Neuronal stem cell (in vitro differentiated cells): ENCODE measurements at regions not wholly inside any gene's neighbourhood (a gene's known extent, or its start where the extent isn't known, plus 50 kb on each side); places are given as distances from the start of the nearest gene placed in this dataset.

Experiments
- DNase-seq: peaks from one replicate; pipeline ENCODE4 v3.0.0-alpha.2; 2013; ENCODE audit warnings: low spot score
- H2AFZ ChIP-seq: one replicate; pipeline ENCODE4 v1.6.1; 2013; ENCODE audit warnings: mild to moderate bottlenecking, low read length, inconsistent platforms
- H2AK5ac ChIP-seq: 2 replicates; pipeline ENCODE4 v1.6.1; 2013; ENCODE audit warnings: low read depth, mild to moderate bottlenecking, inconsistent platforms, low read length, moderate library complexity, mixed read lengths
- H2BK120ac ChIP-seq: 2 replicates; pipeline ENCODE4 v1.6.1; 2013; ENCODE audit warnings: low read depth, mild to moderate bottlenecking, inconsistent platforms, low read length, moderate library complexity, mixed read lengths
- H2BK12ac ChIP-seq: one replicate; pipeline ENCODE4 v1.6.1; 2013; ENCODE audit warnings: low read length, inconsistent platforms
- H2BK15ac ChIP-seq: 2 replicates; pipeline ENCODE4 v1.6.1; 2013; ENCODE audit warnings: mild to moderate bottlenecking, low read length, inconsistent platforms, mixed read lengths
- H2BK5ac ChIP-seq: one replicate; pipeline ENCODE4 v1.6.1; 2013; ENCODE audit warnings: inconsistent platforms, mild to moderate bottlenecking, low read length, moderate library complexity
- H3K14ac ChIP-seq: one replicate; pipeline ENCODE4 v1.6.1; 2013; ENCODE audit warnings: low read length, inconsistent platforms
- H3K18ac ChIP-seq: 2 replicates; pipeline ENCODE4 v1.6.1; 2013; ENCODE audit warnings: low read length, inconsistent platforms
- H3K23ac ChIP-seq: 2 replicates; pipeline ENCODE4 v1.6.1; 2013; ENCODE audit warnings: low read depth, mild to moderate bottlenecking, mixed read lengths, low read length, inconsistent platforms; ENCODE audit not compliant: poor library complexity
- H3K27ac ChIP-seq: replicated peaks from 3 replicates; pipeline ENCODE4 v1.5.1; 2013; ENCODE audit warnings: low read length, inconsistent platforms
- H3K27me3 ChIP-seq, 3 experiments: 2 replicates each; pipeline ENCODE4 v1.6.1; 2013; ENCODE audit warnings: low read length in 3 of 3, mild to moderate bottlenecking in 2 of 3, inconsistent platforms in 1 of 3, low read depth in 1 of 3, mixed read lengths in 1 of 3, moderate library complexity in 1 of 3; ENCODE audit not compliant: control insufficient read depth in 3 of 3, insufficient read depth in 3 of 3
- H3K36me3 ChIP-seq, 2 donors: replicated peaks in 1 of 2; 2 replicates each; pipeline ENCODE4 v1.6.1; 2013; ENCODE audit warnings: low read length in 2 of 2; ENCODE audit not compliant: control insufficient read depth in 2 of 2, insufficient read depth in 2 of 2
- H3K4ac ChIP-seq: 2 replicates; pipeline ENCODE4 v1.6.1; 2013; ENCODE audit warnings: inconsistent platforms, mild to moderate bottlenecking, low read length, moderate library complexity
- H3K4me1 ChIP-seq, 2 donors: 1 replicate in 1 of 2; 2 replicates in 1 of 2; pipeline ENCODE4 v1.6.1; 2013; ENCODE audit warnings: low read length in 2 of 2, low read depth in 1 of 2; ENCODE audit not compliant: control insufficient read depth in 2 of 2, insufficient read depth in 1 of 2
- H3K4me2 ChIP-seq: one replicate; pipeline ENCODE4 v1.6.1; 2013; ENCODE audit warnings: mild to moderate bottlenecking, low read length, inconsistent platforms; ENCODE audit not compliant: insufficient read depth, poor library complexity, severe bottlenecking
- H3K4me3 ChIP-seq, 2 donors: 2 replicates each; pipeline ENCODE4 v1.5.1; 2013; ENCODE audit warnings: low read length in 2 of 2, mild to moderate bottlenecking in 2 of 2, inconsistent platforms in 1 of 2, moderate library complexity in 1 of 2
- H3K79me1 ChIP-seq: one replicate; pipeline ENCODE4 v1.6.1; 2013; ENCODE audit warnings: low read depth, mild to moderate bottlenecking, inconsistent platforms, low read length, moderate library complexity
- H3K9ac ChIP-seq: one replicate; pipeline ENCODE4 v1.6.1; 2013; ENCODE audit warnings: mild to moderate bottlenecking, low read depth, low read length, inconsistent platforms; ENCODE audit not compliant: poor library complexity
- H3K9me3 ChIP-seq, 2 donors: replicated peaks in 1 of 2; 2 replicates each; pipeline versions ENCODE3 to v1.6.1; 2013; ENCODE audit warnings: low read length in 2 of 2, mild to moderate bottlenecking in 2 of 2, inconsistent platforms in 1 of 2, low read depth in 1 of 2, mixed read lengths in 1 of 2, moderate library complexity in 1 of 2; ENCODE audit not compliant: control insufficient read depth in 2 of 2, insufficient read depth in 1 of 2
- H4K8ac ChIP-seq: one replicate; pipeline ENCODE4 v1.6.1; 2013; ENCODE audit warnings: low read depth, mild to moderate bottlenecking, inconsistent platforms, low read length, moderate library complexity
- H4K91ac ChIP-seq: one replicate; pipeline ENCODE4 v1.6.1; 2013; ENCODE audit warnings: low read length, low read depth, mild to moderate bottlenecking, inconsistent platforms; ENCODE audit not compliant: poor library complexity
- whole genome bisulfite sequencing, 2 donors: extraction: QIAGEN DNeasy Blood & Tissue Kit; methylation state at CpG; one replicate each; pipeline ENCODE4 v1.1.7; 2013; ENCODE audit warnings: missing lambda C conversion rate in 2 of 2, mixed read lengths in 1 of 2; ENCODE audit not compliant: insufficient read length in 2 of 2, insufficient replicate concordance in 1 of 2; ENCODE audit errors: extremely low coverage in 2 of 2; 5-methylcytosine and 5-hydroxymethylcytosine counted together

GRCh38 chr7:52323202-52323746 lies 712.2 kb upstream of the POM121L12 start:
- Histone ChIP-seq H2BK5ac (no peak overlapping the region), H3K23ac (no peak overlapping the region), H4K8ac (no peak overlapping the region), H4K91ac (no peak overlapping the region), H3K36me3 (no peaks in the 10 kb centered on the region), H3K4me1 (no peaks in the 10 kb centered on the region), H3K27ac (no peak overlapping the region), H3K4ac (no peak overlapping the region), H2BK12ac (no peak overlapping the region), H2AFZ (no peak overlapping the region), H2AK5ac (no peak overlapping the region), H3K14ac (no peak overlapping the region), H3K9ac (no peak overlapping the region), H2BK15ac (no peak overlapping the region), H3K9me3 (peaks cover 0 to 12% of the 10 kb centered on the region in 2 donors), H3K4me2 (no peak overlapping the region), H3K4me3 (no peak overlapping the region), H3K79me1 (no peaks in the 10 kb centered on the region), H3K27me3 (no peaks in the 10 kb centered on the region), H2BK120ac (no peak overlapping the region), H3K18ac (no peak overlapping the region)
- 100% methylated on average over 1 of the region's 1 CpG for WGBS, 2 donors
- no peak for DNase-seq

- no peaks in the 10 kb centered on the region for H3K36me3 ChIP-seq
- H3K18ac ChIP-seq: no peak overlapping the region
- H3K14ac ChIP-seq: no peak overlapping the region
- no peaks in the 10 kb centered on the region for H3K79me1 ChIP-seq
- WGBS, 2 donors: no CpG with 5 or more reads among the region's 2 CpGs
- no peak for DNase-seq
- H3K4me2 ChIP-seq: no peak overlapping the region
- no peak overlapping the region for H3K9ac ChIP-seq
- no peak overlapping the region for H2AFZ ChIP-seq
- H3K4me3 ChIP-seq: no peak overlapping the region
- no peak overlapping the region for H4K8ac ChIP-seq
- no peak overlapping the region for H4K91ac ChIP-seq
- H2BK120ac ChIP-seq: no peak overlapping the region
- no peak overlapping the region for H3K27ac ChIP-seq
- H2BK12ac ChIP-seq: no peak overlapping the region
- no peaks in the 10 kb centered on the region for H3K4me1 ChIP-seq
- no peaks in the 10 kb centered on the region for H3K27me3 ChIP-seq
- no peak overlapping the region for H3K23ac ChIP-seq
- no peak overlapping the region for H2BK5ac ChIP-seq
- H3K9me3 ChIP-seq: peaks cover 0 to 12% of the 10 kb centered on the region in 2 donors
- no peak overlapping the region for H3K4ac ChIP-seq
- no peak overlapping the region for H2AK5ac ChIP-seq
- no peak overlapping the region for H2BK15ac ChIP-seq
Measured at GRCh38 chr7:52320610-52321009, 714.8 kb upstream of the POM121L12 start.

- Histone ChIP-seq H3K4ac (no peak overlapping the region), H3K4me3 (no peak overlapping the region), H3K18ac (no peak overlapping the region), H4K8ac (no peak overlapping the region), H2BK5ac (no peak overlapping the region), H2BK15ac (no peak overlapping the region), H3K4me2 (no peak overlapping the region), H4K91ac (no peak overlapping the region), H3K9ac (no peak overlapping the region), H2BK12ac (no peak overlapping the region), H3K23ac (no peak overlapping the region), H3K9me3 (peaks cover 0 to 7% of the 10 kb centered on the region in 2 donors), H3K27me3 (no peaks in the 10 kb centered on the region), H2BK120ac (no peak overlapping the region), H3K27ac (no peak overlapping the region), H2AFZ (no peak overlapping the region), H3K36me3 (no peaks in the 10 kb centered on the region), H3K14ac (no peak overlapping the region), H3K79me1 (no peaks in the 10 kb centered on the region), H3K4me1 (no peaks in the 10 kb centered on the region), H2AK5ac (no peak overlapping the region)
- WGBS, 2 donors: no CpG with 5 or more reads among the region's 1 CpG
- no peak for DNase-seq
Measured at GRCh38 chr7:52317921-52318320, 717.5 kb upstream of the POM121L12 start.

- Histone ChIP-seq H4K8ac (no peak overlapping the region), H3K79me1 (no peaks in the 10 kb centered on the region), H3K27ac (no peak overlapping the region), H3K36me3 (no peaks in the 10 kb centered on the region), H3K18ac (no peak overlapping the region), H3K4me3 (no peak overlapping the region), H2BK120ac (no peak overlapping the region), H3K4ac (no peak overlapping the region), H2AFZ (no peak overlapping the region), H2BK5ac (no peak overlapping the region), H2AK5ac (no peak overlapping the region), H2BK12ac (no peak overlapping the region), H3K23ac (no peak overlapping the region), H3K27me3 (no peaks in the 10 kb centered on the region), H3K9ac (no peak overlapping the region), H3K4me1 (no peaks in the 10 kb centered on the region), H3K4me2 (no peak overlapping the region), H3K9me3 (no peaks in the 10 kb centered on the region), H4K91ac (no peak overlapping the region), H3K14ac (no peak overlapping the region), H2BK15ac (no peak overlapping the region)
- DNase-seq: no peak
Measured at GRCh38 chr7:52311886-52312285, 723.5 kb upstream of the POM121L12 start.
